Mesenteric fat pad (tissue), 1 donor: ENCODE measurements at regions not wholly inside any gene's neighbourhood (a gene's known extent, or its start where the extent isn't known, plus 50 kb on each side); places are given as distances from the start of the nearest gene placed in this dataset.
A peak's percentile ranks its signal among the peaks of the same experiment; 100 is the strongest.

ENCODE experiments used
- DNase-seq: peaks from one replicate; pipeline ENCODE4 v3.0.0-alpha.2; 2020; ENCODE audit warnings: low spot score
- donor health status: DM: yes; HTN: yes; CAD: no.

DNA sequence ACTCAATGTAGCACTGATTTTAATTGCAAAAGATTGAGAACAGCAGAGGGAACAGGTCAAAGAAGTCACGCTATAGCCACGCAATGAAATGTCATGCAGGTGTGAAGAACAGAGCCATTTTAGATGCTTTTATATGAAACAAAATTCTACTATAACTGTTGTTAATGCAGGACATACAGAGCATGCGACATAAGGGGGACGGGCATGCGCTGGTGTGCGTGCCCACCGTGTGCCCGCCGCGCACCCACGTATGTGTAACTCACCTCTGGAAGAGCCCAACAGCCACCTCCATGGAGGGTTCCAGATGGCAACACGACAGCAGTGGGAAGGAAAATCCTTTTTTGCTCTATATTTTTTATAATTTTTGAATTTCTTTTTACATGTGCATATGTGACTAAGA, 410.0 kb upstream of the RNF32 start:
- peak; percentile 26 for DNase-seq

DNA sequence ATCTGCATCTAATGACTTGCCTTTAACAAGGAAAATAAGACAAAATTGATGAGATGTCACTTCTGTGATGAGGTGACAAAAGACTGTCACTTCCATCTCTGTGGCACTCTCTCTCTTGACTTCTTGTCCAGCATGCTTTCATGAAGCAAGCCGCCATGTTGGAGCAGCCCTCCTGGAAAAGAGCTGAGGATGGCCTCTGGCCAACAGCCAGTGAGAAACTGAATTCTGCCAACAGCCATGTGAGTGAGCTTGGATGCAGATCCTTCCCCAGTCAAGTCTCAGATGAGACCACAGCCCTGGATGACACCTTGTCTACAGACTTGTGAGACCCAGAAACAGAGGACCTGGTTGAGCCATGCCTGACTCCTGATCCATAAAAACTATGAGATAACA, 412.6 kb upstream of the SHH start:
- no peak for DNase-seq

DNA sequence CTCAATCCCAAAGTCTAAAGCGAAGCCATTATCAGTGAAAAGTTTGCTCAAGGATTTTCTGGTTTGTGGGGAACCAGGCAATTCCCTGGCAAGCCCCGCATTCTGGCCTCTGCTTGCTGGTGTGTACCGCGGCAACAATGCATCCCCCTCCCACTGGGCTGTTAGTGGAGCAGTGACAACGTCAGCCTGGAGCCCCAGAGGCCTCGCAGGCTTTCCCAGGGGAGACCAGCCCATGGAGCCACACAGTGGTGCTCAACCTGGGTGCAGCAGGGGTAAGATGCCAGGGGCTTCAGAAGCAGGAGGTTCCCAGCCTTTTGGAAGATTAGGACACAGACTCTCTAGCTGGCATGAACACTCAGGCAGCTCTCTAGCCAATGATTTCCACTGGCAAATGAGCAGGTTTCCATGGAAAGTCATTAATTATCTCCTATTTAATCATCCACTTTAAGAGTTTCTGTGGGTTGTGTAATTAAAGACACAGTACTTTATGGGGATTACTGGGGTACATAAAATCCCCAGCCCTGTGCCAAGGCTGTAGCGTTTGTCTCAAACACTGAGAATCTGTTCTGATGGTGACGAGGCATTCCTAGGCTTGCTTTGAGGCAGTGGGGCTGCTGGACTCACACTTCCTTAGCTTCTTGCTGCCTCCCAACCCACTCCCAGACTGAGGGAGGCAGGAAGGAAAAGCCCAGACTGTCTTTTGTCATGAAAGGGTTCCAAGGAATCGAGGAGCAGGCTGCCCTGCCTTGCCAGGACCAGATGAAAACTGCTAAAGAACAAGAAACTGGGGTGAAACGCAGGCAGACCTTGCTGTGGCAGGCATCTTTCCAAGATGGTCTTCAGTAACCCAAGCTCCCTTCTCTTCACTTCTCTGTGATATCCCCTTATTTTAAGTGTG, 411.9 kb upstream of the SHH start:
- DNase-seq = no peak

DNA sequence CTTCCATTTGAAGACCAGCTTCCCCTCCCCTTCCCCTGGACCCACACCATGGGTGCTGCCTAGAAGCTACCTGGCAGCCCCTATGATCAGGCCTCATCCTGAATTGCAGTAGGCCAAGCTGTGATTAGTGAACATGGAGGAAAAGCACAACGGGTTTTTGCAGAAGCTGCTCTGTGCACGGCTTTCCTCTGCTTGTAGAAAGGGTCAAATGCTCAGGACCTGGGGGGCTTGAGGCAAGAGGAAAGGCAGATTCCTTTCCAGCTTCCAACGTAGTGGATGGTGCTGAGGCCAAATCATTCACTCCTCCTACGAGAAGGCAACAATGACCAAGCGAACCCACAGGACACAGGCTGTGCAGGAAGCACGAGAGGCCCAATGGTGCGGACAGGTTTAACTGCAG, 410.3 kb upstream of the SHH start:
- DNase-seq = no peak

DNA sequence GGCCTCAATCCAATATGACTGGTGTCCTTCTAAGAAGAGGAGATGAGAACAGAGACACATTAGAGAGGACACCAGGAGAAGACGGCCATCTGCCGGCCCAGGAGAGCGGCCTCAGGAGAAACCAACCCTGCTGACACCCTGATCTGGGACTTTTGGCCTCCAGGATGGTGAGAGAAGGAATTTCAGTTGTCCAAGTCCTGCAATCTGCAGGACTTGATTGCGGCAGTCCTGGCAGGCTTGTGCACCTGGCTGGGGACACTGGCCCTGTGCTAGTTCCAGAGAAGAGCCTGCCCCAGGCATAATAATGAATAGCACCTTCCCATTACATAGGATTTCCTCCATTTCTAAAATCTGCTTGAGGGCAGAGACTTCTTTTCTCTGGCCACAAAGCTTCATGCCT, 409.9 kb upstream of the SHH start:
- no peak for DNase-seq

DNA sequence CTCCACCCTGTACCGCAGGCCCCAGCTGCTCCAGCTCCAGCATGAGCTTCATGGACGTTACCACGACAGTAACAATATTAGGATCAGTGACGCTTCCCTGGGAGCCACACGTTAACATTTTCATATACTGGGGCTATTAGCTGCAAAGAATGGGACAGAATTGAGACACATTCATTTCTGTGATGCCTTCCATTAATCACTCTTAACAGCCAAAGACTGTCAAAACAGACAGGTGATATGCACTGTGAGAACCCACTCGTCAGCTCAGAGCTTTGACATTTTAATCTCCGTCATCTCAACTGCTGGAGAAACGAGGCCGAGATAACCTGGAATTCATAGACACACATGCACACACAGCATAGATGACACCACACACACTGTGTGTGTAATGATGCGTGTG, 408.4 kb upstream of the SHH start:
- DNase-seq = no peak

DNA sequence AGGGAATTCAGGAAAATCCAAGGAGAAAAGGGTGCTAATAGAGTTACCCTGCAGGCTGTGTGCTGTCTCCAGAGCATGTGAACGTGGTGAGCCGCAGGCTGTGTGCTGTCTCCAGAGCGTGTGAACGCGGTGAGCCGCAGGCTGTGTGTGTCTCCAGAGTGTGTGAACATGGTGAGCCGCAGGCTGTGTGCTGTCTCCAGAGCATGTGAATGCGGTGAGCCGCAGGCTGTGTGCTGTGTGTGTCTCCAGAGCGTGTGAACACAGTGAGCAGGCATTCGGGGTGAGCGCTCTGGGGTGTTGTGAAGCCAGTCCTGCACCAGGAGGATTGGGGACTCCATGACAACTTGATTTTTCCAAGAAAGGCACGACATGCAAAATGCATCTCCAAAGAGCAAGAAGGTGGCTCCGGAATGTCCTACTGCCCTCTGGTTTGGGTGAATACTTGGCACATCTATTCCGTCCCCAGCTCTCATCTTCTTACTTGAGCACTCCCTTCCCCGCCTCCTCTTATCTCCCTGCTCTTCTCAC, 407.9 kb upstream of the SHH start:
- DNase-seq = no peak

DNA sequence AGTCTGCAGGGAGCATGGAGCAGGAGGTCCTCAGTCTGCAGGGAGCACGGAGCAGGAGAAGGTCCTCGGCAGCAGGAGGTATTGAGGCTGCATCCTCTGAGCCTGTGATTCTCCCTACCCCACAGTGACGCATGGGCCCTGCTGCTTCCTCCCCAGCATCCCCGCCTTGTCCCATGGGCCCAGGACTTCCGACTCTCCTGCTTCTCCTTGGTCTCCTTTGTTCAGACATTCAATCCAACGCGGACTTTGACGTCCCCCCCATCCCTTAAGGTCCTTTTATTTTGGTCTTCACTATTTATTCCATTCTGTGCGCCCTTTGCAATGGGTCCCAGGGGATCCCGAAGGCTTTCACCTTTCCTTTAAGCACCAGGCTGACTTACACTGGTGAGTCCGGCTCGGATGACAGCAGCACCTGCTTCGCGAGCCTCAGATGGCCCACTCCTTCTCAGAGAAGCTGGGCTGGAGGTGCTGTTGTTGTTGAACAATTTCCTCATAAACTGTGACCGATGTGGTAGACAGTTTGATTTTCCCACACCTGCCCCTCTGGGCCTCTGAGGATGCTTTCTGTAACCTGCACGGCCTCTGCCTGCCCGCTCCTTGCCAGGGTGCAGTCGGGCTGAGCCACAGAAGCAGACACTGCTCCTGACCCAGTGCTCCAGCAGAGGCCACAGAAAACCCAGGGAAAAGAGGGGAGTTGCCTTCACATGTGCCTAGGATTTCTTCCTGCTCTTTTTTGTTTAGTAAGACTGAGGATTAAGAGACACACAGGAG, 407.2 kb upstream of the SHH start:
- DNase-seq = peak; percentile 41

DNA sequence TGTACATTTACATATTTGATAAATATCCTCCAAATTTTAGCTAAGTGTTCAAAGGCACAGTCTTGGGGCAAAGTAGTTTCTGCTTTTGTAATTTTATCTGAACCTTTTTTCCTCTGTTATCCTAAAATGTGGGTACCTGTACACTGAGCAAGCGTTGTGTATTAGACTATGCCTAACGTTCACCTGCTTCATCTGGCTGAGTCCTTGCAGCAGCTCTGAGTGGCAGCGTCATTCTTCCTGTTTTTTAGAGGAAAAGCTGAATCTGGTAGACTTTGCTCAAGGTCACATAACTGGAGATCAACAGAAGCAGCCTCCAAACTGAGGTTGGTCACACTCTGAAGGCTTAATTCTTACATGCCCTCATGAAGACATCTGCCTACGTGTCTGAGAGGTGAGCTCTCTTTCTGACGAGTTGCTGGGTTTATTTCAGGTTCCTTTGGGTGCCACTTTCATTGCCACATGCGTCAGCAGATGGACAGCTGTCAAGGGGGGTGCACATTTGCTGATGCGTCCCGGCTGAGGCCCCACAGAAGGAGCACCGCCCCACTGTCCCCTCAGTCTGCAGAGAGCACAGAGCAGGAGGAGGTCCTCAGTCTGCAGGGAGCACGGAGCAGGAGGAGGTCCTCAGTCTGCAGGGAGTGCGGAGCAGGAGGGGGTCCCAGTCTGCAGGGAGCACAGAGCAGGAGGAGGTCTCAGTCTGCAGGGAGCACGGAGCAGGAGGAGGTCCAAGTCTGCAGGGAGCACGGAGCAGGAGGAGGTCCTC, 406.5 kb upstream of the SHH start:
- no peak for DNase-seq

DNA sequence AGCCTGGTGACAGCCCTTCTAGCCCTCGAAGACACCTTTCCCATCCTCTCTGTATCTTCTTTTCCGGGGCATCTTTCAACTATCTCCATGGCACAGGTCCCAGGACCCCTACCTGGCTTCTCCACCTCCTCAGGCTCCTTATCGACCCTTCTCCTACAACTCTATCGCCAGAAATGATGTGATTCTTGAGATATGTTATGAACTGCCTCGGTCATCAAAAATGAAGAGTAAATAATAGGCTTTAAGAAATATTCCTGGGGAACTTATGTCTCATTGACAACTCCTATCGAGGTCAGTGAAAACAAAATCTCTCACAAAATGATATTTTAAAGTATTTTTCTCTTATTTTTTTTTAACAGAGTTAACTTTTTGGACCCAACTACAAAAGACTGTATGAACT, 405.5 kb upstream of the SHH start:
- DNase-seq = no peak

DNA sequence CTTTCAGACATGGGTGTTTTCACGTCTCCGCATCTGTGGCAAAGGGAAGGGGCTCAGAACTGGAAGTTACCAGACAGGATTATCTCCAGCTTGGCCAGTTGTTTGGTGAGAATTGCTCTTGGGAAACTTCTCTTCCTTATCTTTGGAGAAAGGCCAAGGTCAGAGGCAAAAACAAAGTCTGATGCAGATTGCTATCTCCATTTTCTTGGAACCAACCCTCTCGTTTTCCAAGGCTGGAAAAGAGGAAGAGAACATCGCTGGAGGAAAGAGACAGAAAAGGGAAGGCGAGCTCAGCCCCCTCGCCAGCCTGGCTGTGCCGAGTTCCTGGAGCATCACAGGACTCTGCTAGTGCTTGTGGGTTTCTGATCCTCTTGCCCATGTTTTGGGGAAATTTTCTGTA, 396.8 kb upstream of the SHH start:
- no peak for DNase-seq

DNA sequence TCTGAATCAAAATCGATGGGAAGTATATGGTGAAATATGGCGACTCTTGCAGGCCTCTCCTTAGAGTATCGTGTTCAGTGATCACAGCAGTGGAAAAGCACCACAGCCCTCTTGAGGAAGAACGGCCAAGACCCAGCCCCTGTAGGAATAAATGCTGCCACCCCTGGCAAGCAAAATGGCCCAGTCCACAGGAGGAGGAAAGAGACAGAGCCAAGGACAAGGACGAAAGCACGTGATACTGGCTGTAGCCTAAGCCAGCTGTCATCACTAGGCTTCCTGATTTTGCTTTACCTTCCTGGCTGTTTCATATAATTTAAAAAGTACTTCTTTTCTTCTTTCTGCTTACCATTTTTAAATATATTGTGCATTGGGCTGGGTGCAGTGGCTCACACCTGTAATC, 395.0 kb upstream of the SHH start:
- no peak for DNase-seq

DNA sequence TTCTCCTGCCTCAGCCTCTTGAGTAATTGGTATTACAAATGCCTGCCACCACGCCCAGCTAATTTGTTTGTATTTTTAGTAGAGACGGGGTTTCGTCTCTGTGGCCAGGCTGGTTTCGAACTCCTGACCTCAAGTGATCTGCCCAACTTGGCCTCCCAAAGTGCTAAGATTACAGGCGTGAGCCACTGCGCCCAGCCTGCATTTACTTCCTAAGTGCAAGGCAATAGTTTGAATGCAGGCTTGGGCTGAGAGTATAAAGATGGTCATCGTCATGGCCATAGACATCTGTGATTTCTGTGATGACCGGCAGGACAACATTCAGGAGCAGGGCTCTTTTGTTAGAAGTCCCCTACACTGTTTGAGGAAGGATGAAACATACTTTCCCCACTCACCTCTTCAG, 393.9 kb upstream of the SHH start:
- no peak for DNase-seq

DNA sequence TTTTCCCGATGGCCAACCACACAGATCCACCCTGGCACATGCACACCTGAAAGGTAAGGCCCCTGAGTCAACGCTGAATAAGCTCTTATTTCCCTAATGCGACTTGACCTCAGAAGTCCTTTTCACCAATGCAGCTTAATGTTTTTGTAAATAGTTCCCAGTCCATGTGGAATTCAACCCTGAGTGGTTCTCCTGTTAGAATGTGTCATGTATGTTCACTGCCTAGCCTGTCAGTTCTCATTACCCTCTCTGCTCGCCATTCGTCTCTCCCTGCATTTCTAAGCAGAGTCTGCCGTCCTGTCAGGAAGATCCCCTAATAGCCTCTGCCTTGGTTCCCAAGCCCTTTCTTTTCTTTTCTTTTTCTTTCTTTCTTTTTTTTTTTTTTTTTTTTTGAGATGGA, 392.6 kb upstream of the SHH start:
- no peak for DNase-seq

DNA sequence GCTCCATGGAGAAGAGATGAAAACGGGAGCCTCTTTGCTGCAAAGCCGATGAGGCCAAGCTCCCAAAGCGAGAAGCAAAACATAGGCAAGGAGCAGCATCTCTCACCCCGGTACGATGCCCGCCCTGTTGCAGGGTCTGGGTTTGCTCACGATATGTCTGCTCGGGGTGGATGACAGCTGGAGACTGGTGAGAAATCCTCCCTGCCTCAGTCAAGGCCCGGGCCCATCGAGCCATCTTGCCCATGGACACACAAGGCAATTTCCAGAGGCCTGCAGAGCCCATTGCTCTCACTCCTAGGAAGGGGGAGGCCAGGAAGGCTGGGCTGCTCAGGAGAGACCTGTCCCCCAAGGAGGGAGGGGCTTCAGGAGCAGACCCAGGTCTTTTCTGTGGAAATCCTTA, 391.7 kb upstream of the SHH start:
- no peak for DNase-seq

DNA sequence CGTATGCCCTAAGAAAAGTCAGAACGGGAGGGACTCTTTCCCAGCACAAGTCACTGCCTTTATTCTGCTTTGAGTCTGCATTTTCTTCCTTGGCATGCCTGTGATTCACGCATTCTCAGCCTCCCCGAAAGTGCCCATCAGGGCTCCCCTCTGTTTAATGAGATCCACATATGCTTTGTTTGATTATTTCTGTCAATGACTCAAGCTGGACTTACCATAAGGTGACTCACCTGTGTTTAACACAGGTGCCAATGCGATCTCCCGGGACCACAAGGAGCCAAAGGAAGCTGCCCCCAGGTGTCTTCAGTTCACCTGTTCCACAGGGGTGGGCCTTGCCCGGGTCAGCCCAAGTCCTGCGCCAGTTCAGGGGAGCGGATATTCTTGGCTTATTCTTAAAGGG, 386.0 kb upstream of the SHH start:
- no peak for DNase-seq

DNA sequence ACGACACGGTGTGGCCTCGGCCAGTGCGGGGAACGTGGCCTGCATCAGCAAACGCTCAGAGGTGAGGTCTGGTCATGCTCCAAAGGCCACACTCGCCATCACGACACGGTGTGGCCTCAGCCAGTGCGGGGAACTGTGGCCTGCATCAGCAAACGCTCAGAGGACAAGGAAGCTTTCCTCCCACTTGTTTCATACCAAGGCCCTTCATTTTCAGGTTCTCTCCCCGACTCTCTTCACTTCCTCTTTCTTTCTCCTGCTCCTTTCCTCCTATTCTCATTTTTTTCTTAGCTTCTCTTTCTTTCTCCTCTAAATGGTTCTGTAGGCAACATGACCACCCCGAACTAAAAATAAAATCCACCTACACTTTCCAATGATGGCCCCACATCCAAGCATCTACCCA, 384.4 kb upstream of the SHH start:
- no peak for DNase-seq

DNA sequence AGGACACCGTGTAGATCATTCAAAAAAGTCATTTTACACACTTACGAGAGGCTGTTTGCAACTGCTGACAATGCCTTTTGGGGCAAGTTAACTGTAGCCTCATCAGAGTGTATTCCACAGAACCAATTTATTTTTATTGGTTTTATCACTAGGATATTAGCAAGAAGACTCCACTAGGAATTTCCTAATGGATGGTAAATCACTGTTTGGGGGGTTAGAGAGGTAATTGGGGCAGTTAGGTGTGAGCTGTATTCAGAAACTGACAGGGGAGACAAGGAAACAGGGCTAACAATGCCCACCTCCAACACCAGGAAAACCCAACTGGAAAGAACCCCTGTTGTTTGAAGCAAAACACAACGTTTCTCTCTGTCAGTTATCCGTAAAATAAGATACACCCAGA, 383.0 kb upstream of the SHH start:
- no peak for DNase-seq

DNA sequence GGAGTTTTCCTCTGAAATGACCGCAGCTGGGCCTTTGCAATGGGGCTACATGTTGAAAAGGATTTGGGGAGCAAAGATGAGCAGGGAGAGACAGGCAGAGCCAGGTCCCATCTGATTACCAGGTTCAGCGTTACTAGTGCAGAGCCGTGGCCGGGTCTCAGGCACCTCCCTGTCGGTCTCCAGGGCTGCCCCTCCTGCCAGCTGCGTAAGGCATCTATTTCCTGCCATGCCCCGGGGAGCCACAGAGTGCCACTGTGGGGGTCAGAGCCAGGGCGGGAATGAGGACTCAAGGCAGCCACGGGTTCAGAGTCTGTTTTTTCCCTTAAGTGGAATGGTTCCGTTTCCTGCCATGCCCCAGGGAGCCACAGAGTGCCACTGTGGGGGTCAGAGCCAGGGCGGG, 382.6 kb upstream of the SHH start:
- peak; percentile 76 for DNase-seq

DNA sequence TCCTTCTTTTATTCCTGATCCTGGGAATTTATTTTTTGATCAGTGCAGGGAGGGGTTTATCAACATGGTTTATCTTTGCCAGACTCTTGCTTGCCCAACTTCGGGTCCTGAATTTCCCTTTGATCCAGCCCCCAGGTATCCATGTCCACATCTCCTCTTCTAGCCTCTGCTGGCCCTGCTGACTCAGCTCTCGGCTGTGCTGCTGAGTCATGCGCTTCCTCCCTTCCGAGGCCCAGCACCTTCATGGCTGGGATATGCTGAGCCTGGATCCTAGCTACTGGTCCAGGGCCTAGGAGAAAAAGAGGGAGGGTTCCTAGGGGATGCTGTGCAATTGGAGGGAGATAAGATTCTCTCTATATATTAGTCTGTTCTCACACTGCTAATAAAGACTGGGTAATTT, 380.7 kb upstream of the SHH start:
- DNase-seq = no peak

DNA sequence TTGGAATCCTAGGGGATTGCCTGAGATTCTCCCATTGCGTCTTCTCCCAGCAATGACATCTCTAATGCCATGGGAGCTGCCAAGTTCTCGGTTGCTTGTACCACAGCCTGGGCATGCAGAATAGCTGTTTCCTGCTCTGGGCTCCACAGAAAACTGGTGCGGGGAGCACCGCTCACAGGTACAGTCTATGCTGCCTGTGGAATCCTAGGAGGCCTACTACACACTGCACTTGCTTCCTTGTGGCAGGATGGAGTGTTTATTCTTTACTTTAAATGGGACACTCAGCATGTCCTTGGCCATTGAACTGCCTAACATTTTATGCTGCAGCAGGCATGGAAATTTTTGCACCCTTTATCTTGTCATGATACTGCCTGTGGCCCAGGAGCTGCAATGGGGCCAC, 378.8 kb upstream of the SHH start:
- DNase-seq = no peak

DNA sequence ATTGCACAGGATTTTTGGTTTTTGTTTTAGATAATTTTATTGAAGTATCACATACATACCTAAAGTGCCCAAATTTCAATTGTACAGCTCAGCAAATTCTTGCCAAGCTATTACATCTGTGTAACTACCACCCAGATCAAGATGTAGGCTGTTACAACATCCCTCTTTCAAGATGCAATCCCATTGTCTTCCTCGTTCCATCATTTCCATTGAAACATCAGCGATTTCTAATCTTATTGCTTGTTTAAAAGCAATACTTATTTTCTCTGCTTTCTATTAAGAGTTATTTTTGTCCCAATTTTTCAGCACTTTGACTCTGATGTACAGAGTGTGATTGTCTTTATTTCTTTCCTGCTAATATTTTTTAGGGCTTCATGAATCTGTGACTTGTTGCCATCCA, 372.8 kb upstream of the SHH start:
- DNase-seq = no peak
